GM18505 (cell line): ENCODE measurements at regions not wholly inside any gene's neighbourhood (a gene's known extent, or its start where the extent isn't known, plus 50 kb on each side); places are given as distances from the start of the nearest gene placed in this dataset.
"Not testable (repeated sequence)": the region's sequence is repeated elsewhere in the genome, so short reads cannot be mapped to it uniquely, and the experiment has no call there.

Source experiments
- ATAC-seq: cut with Tn5 transposase; IDR thresholded peaks from one replicate; pipeline ENCODE4 v1.9.1; 2021; ENCODE audit not compliant: unreplicated experiment
- POLR2A ChIP-seq: IDR thresholded peaks from 4 replicates; pipeline ENCODE4 v1.6.1; 2011; ENCODE audit warnings: borderline replicate concordance; ENCODE audit not compliant: insufficient read depth, insufficient read length; ENCODE audit errors: extremely low read depth

GRCh38 chr18:64777556-64777955 lies 628.7 kb upstream of the LINC00305 start:
- no peak for TF ChIP-seq POLR2A

GRCh38 chr18:64765908-64766307 lies 617.0 kb upstream of the LINC00305 start:
- ATAC-seq: no peak
- TF ChIP-seq POLR2A: no peak

More at GRCh38 chr18:64777556-64777955, 628.7 kb upstream of the LINC00305 start:
- no peak for ATAC-seq

- TF ChIP-seq POLR2A: no peak
- no peak for ATAC-seq
Observed at GRCh38 chr18:64752707-64753106, 603.8 kb upstream of the LINC00305 start.

DNA sequence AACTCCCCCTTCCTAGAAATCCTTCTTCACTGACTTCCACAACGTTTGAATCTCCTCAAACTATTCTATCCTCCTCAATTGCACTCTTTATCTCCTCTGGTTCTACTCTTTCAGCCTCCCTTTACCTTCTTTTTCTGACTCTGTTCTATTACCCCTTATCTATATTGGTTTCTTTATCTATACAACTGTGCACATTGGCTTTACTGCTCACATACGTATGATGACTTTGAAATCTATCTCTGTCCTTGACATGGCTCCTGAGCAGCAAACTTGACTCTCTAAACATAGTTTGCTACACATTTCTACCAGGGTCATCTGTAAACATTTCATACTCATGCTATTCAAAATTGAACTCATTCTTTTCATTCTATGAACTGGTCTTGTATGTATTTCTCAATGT lies 601.0 kb upstream of the LINC00305 start:
- ATAC-seq: no peak
- TF ChIP-seq POLR2A: no peak

- TF ChIP-seq POLR2A: no peak
- ATAC-seq: no peak
Observed at GRCh38 chr18:64747803-64748202, 598.9 kb upstream of the LINC00305 start.

GRCh38 chr18:64742898-64743297 lies 594.0 kb upstream of the LINC00305 start:
- no peak for TF ChIP-seq POLR2A
- ATAC-seq: no peak

GRCh38 chr18:64734063-64734462 lies 585.2 kb upstream of the LINC00305 start:
- ATAC-seq: no peak
- TF ChIP-seq POLR2A: no peak

DNA sequence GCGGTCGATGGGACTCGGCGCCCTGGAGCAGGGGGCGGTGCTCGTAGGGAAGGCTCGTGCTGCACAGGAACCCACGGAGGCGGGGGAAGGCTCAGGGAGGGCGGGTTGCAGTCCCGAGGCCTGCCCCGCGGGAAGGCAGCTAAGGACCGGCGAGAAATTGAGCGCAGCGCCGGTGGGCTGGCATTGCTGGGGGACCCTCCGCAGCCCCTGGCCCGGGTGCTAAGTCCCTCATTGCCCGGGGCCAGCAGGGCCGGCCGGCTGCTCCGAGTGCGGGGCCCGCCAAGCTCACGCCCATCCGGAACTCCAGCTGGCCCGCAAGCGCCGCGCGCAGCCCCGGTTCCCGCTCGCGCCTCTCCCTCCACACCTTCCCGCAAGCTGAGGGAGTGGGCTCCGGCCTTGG lies 576.8 kb upstream of the LINC00305 start:
- ATAC-seq: not testable (repeated sequence)

- ATAC-seq: no peak
- no peak for TF ChIP-seq POLR2A
Observed at GRCh38 chr18:64720781-64721464, 572.0 kb upstream of the LINC00305 start.

DNA sequence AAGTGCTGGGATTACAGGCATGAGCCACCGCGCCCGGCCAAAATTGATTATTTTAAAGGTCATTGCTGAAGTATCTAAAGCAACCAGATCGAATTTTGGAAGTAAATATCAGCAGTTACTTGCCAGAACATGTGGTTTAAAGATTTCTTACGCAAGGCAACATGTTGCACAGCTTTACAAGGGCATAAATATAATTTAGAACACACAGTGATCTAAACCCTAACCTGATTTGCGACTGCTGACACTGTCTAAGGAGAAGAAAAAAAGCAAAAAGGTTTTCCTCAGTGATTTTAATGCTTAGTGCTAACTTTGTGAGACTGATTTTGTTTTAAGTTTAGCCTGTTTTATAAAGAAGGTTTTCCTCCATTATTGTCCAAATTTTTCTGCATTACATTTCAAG lies 569.9 kb upstream of the LINC00305 start:
- ATAC-seq: no peak
- TF ChIP-seq POLR2A: no peak

- TF ChIP-seq POLR2A: no peak
- no peak for ATAC-seq
Observed at GRCh38 chr18:64717026-64717425, 568.1 kb upstream of the LINC00305 start.

- TF ChIP-seq POLR2A: no peak
- no peak for ATAC-seq
Observed at GRCh38 chr18:64714086-64714485, 565.2 kb upstream of the LINC00305 start.

GRCh38 chr18:64713284-64713683 lies 564.4 kb upstream of the LINC00305 start:
- peak; percentile 99 for ATAC-seq
- no peak for TF ChIP-seq POLR2A

DNA sequence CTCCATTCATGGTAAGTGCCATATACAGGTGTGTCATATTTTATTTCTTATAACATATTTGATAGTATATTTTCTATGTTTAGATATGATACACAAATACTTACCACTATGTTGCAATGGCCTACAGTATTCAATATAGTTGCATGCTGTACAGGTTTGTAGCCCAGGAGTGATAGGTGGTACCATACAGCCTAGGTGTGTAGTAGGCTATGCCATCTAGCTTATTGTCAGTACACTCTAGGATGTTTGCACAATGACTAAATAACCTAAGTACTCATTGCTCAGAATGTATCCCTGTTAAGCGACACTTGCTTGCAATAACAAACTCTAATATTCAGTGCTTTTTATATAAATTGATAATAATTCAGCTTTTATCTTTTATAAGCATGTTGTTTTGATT lies 563.1 kb upstream of the LINC00305 start:
- TF ChIP-seq POLR2A: no peak
- ATAC-seq: no peak
